Liver (tissue), 8 donors: ENCODE measurements at regions not wholly inside any gene's neighbourhood (a gene's known extent, or its start where the extent isn't known, plus 50 kb on each side); places are given as distances from the start of the nearest gene placed in this dataset.

Experiments used
- DNase-seq: peaks from one replicate; pipeline ENCODE4 v3.0.0-alpha.2; 2017; ENCODE audit warnings: low spot score
- H3K27ac ChIP-seq, 2 donors: one replicate each; pipeline ENCODE4 v1.7.0; 2013; ENCODE audit warnings: inconsistent platforms in 2 of 2, low read length in 2 of 2, control low read depth in 1 of 2, low read depth in 1 of 2, mild to moderate bottlenecking in 1 of 2
- H3K27me3 ChIP-seq, 4 donors: one replicate each; pipeline versions ENCODE4 v1.6.1 to v1.7.0; 2013; ENCODE audit warnings: low read length in 3 of 4, inconsistent platforms in 1 of 4, mild to moderate bottlenecking in 1 of 4, moderate library complexity in 1 of 4; ENCODE audit not compliant: control insufficient read depth in 4 of 4, insufficient read depth in 4 of 4
- H3K36me3 ChIP-seq, 4 donors: one replicate each; pipeline versions ENCODE4 v1.6.1 to v1.7.0; 2013; ENCODE audit warnings: low read length in 3 of 4, mild to moderate bottlenecking in 3 of 4, low read depth in 1 of 4, moderate library complexity in 1 of 4; ENCODE audit not compliant: control insufficient read depth in 4 of 4, insufficient read depth in 3 of 4
- H3K4me1 ChIP-seq, 4 donors: one replicate each; pipeline versions ENCODE4 v1.6.1 to v1.7.0; 2013; ENCODE audit warnings: low read length in 3 of 4, mild to moderate bottlenecking in 3 of 4, moderate library complexity in 1 of 4; ENCODE audit not compliant: control insufficient read depth in 4 of 4, insufficient read depth in 4 of 4
- H3K4me3 ChIP-seq, 3 donors: one replicate each; pipeline versions ENCODE4 v1.6.1 to v1.7.0; 2013; ENCODE audit warnings: low read length in 3 of 3, control low read depth in 1 of 3, low read depth in 1 of 3, mild to moderate bottlenecking in 1 of 3
- H3K9ac ChIP-seq, 2 donors: one replicate each; pipeline ENCODE4 v1.7.0; 2013; ENCODE audit warnings: low read length in 2 of 2, mild to moderate bottlenecking in 2 of 2, moderate library complexity in 2 of 2, control low read depth in 1 of 2, low read depth in 1 of 2
- H3K9me3 ChIP-seq, 4 donors: one replicate each; pipeline versions ENCODE4 v1.6.1 to v1.7.0; 2013; ENCODE audit warnings: low read length in 3 of 4; ENCODE audit not compliant: control insufficient read depth in 4 of 4
- ATF3 ChIP-seq: IDR thresholded peaks from 2 replicates; pipeline ENCODE4 v1.6.1; 2016; ENCODE audit warnings: antibody characterized with exemption
- EGR1 ChIP-seq, 2 donors: IDR thresholded peaks; 2 replicates each; pipeline ENCODE4 v1.6.1; 2016 to 2018; ENCODE audit warnings: antibody characterized with exemption in 2 of 2, low read depth in 2 of 2
- FOXA1 ChIP-seq: IDR thresholded peaks from 2 replicates; pipeline ENCODE4 v1.6.1; 2016; ENCODE audit warnings: antibody characterized with exemption
- FOXA2 ChIP-seq: IDR thresholded peaks from 2 replicates; pipeline ENCODE4 v1.6.1; 2016; ENCODE audit warnings: antibody characterized with exemption
- HNF4A ChIP-seq, 2 donors: conservative IDR thresholded peaks; 2 replicates each; pipeline ENCODE4 v1.6.1; 2016; ENCODE audit warnings: antibody characterized with exemption in 2 of 2, mild to moderate bottlenecking in 2 of 2
- HNF4G ChIP-seq: IDR thresholded peaks from 2 replicates; pipeline ENCODE4 v1.6.1; 2016; ENCODE audit warnings: antibody characterized with exemption
- JUND ChIP-seq, 2 donors: IDR thresholded peaks; 2 replicates each; pipeline ENCODE4 v1.6.1; 2016; ENCODE audit warnings: antibody characterized with exemption in 2 of 2
- MAX ChIP-seq: IDR thresholded peaks from 2 replicates; pipeline ENCODE4 v1.6.1; 2016; ENCODE audit warnings: antibody characterized with exemption
- NR2F2 ChIP-seq: IDR thresholded peaks from 2 replicates; pipeline ENCODE4 v1.6.1; 2016; ENCODE audit warnings: antibody characterized with exemption
- RAD21 ChIP-seq, 2 donors: IDR thresholded peaks; 2 replicates each; pipeline ENCODE4 v1.6.1; 2016; ENCODE audit warnings: antibody characterized with exemption in 2 of 2, mild to moderate bottlenecking in 2 of 2
- RXRA ChIP-seq, 2 donors: IDR thresholded peaks; 2 replicates each; pipeline ENCODE4 v1.6.1; 2017 to 2018; ENCODE audit warnings: antibody characterized with exemption in 2 of 2, mild to moderate bottlenecking in 1 of 2
- SP1 ChIP-seq: IDR thresholded peaks from 2 replicates; pipeline ENCODE4 v1.6.1; 2018; ENCODE audit warnings: antibody characterized with exemption, mild to moderate bottlenecking
- TAF1 ChIP-seq: conservative IDR thresholded peaks from 2 replicates; pipeline ENCODE4 v1.6.1; 2016; ENCODE audit warnings: antibody characterized with exemption, mild to moderate bottlenecking
- WGBS: extraction: QIAGEN DNeasy Blood & Tissue Kit; methylation state at CpG from one replicate; pipeline ENCODE4 v1.1.7; 2013; 5-methylcytosine and 5-hydroxymethylcytosine counted together
- TF ChIP-seq, protein P1 (sequence below): IDR thresholded peaks from 2 replicates; pipeline ENCODE4 v1.6.1; 2016; ENCODE audit warnings: antibody characterized with exemption, mild to moderate bottlenecking
- TF ChIP-seq, protein P2 (sequence below): IDR thresholded peaks from 2 replicates; pipeline ENCODE4 v1.6.1; 2016; ENCODE audit warnings: antibody characterized with exemption
- TF ChIP-seq, protein P3 (sequence below): fragments of 150-350 bp; IDR thresholded peaks from 2 replicates; pipeline ENCODE4 v1.5.1; 2017; ENCODE audit warnings: improper control_type of control experiment, low read depth, low read length; ENCODE audit not compliant: missing input control
- donor health status: healthy.
- donor health status: healthy.
- donor health status: healthy.
- donor health status: healthy.
- donor health status: healthy.

GRCh38 chrX:35006361-35006760, 63.8 kb downstream of the FAM47B start (continued):
- TF ChIP-seq, protein P1, sequence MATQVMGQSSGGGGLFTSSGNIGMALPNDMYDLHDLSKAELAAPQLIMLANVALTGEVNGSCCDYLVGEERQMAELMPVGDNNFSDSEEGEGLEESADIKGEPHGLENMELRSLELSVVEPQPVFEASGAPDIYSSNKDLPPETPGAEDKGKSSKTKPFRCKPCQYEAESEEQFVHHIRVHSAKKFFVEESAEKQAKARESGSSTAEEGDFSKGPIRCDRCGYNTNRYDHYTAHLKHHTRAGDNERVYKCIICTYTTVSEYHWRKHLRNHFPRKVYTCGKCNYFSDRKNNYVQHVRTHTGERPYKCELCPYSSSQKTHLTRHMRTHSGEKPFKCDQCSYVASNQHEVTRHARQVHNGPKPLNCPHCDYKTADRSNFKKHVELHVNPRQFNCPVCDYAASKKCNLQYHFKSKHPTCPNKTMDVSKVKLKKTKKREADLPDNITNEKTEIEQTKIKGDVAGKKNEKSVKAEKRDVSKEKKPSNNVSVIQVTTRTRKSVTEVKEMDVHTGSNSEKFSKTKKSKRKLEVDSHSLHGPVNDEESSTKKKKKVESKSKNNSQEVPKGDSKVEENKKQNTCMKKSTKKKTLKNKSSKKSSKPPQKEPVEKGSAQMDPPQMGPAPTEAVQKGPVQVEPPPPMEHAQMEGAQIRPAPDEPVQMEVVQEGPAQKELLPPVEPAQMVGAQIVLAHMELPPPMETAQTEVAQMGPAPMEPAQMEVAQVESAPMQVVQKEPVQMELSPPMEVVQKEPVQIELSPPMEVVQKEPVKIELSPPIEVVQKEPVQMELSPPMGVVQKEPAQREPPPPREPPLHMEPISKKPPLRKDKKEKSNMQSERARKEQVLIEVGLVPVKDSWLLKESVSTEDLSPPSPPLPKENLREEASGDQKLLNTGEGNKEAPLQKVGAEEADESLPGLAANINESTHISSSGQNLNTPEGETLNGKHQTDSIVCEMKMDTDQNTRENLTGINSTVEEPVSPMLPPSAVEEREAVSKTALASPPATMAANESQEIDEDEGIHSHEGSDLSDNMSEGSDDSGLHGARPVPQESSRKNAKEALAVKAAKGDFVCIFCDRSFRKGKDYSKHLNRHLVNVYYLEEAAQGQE: no peak
- TF ChIP-seq FOXA2 (no peak), EGR1 (IDR thresholded peaks at IDR 0.05; ENCODE audit: low read depth in 2 of 2) (no peak), TAF1 (no peak), HNF4A (conservative IDR thresholded peaks at IDR 0.05) (no peak), MAX (no peak)

- WGBS: 50% methylated on average over 1 of the region's 1 CpG
- Histone ChIP-seq H3K27me3 (no peaks in the 10 kb centered on the region), H3K9me3 (peaks cover 0 to 2% (median 0%) of the 10 kb centered on the region in 4 donors), H3K4me3 (no peak overlapping the region), H3K36me3 (no peaks in the 10 kb centered on the region), H3K27ac (no peak overlapping the region), H3K4me1 (no peaks in the 10 kb centered on the region), H3K9ac (no peak overlapping the region)
- TF ChIP-seq RXRA (IDR thresholded peaks at IDR 0.05): no peak
- TF ChIP-seq, protein P2, sequence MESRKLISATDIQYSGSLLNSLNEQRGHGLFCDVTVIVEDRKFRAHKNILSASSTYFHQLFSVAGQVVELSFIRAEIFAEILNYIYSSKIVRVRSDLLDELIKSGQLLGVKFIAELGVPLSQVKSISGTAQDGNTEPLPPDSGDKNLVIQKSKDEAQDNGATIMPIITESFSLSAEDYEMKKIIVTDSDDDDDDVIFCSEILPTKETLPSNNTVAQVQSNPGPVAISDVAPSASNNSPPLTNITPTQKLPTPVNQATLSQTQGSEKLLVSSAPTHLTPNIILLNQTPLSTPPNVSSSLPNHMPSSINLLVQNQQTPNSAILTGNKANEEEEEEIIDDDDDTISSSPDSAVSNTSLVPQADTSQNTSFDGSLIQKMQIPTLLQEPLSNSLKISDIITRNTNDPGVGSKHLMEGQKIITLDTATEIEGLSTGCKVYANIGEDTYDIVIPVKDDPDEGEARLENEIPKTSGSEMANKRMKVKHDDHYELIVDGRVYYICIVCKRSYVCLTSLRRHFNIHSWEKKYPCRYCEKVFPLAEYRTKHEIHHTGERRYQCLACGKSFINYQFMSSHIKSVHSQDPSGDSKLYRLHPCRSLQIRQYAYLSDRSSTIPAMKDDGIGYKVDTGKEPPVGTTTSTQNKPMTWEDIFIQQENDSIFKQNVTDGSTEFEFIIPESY: no peak
- TF ChIP-seq HNF4G: no peak
- TF ChIP-seq TAF1: no peak
- TF ChIP-seq EGR1 (IDR thresholded peaks at IDR 0.05; ENCODE audit: low read depth in 2 of 2): no peak
- TF ChIP-seq FOXA2: no peak
- TF ChIP-seq SP1: no peak
- TF ChIP-seq, protein P3, sequence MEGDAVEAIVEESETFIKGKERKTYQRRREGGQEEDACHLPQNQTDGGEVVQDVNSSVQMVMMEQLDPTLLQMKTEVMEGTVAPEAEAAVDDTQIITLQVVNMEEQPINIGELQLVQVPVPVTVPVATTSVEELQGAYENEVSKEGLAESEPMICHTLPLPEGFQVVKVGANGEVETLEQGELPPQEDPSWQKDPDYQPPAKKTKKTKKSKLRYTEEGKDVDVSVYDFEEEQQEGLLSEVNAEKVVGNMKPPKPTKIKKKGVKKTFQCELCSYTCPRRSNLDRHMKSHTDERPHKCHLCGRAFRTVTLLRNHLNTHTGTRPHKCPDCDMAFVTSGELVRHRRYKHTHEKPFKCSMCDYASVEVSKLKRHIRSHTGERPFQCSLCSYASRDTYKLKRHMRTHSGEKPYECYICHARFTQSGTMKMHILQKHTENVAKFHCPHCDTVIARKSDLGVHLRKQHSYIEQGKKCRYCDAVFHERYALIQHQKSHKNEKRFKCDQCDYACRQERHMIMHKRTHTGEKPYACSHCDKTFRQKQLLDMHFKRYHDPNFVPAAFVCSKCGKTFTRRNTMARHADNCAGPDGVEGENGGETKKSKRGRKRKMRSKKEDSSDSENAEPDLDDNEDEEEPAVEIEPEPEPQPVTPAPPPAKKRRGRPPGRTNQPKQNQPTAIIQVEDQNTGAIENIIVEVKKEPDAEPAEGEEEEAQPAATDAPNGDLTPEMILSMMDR: no peak
- no peak for TF ChIP-seq NR2F2
- TF ChIP-seq FOXA1: no peak
- TF ChIP-seq MAX: no peak
- no peak for TF ChIP-seq ATF3
- TF ChIP-seq RAD21 (IDR thresholded peaks at IDR 0.05): no peak
- TF ChIP-seq JUND (IDR thresholded peaks at IDR 0.05): no peak
- DNase-seq: no peak
Observed at GRCh38 chrX:35015621-35016020, 73.0 kb downstream of the FAM47B start.
